Ishikawa (cell line): ENCODE measurements at regions not wholly inside any gene's neighbourhood (a gene's known extent, or its start where the extent isn't known, plus 50 kb on each side); places are given as distances from the start of the nearest gene placed in this dataset.

ENCODE experiments used
- CEBPB ChIP-seq: IDR thresholded peaks from 2 replicates; pipeline ENCODE4 v1.6.1; 2012
- CREB1 ChIP-seq: IDR thresholded peaks from 2 replicates; pipeline ENCODE4 v1.6.1; 2012; ENCODE audit warnings: low read depth
- EGR1 ChIP-seq: IDR thresholded peaks from 2 replicates; pipeline ENCODE4 v1.6.1; 2012
- EP300 ChIP-seq: IDR thresholded peaks from 2 replicates; pipeline ENCODE4 v1.6.1; 2012; ENCODE audit warnings: borderline replicate concordance
- FOXM1 ChIP-seq: IDR thresholded peaks from 2 replicates; pipeline ENCODE4 v1.6.1; 2012; ENCODE audit warnings: low read depth, borderline replicate concordance
- NFIC ChIP-seq: IDR thresholded peaks from 2 replicates; pipeline ENCODE4 v1.6.1; 2012
- RAD21 ChIP-seq: IDR thresholded peaks from 2 replicates; pipeline ENCODE4 v1.6.1; 2012; ENCODE audit warnings: low read depth
- REST ChIP-seq: IDR thresholded peaks from 2 replicates; pipeline ENCODE4 v1.6.1; 2012; ENCODE audit warnings: low read depth, mild to moderate bottlenecking
- TAF1 ChIP-seq: IDR thresholded peaks from 2 replicates; pipeline ENCODE4 v1.6.1; 2012; ENCODE audit warnings: low read depth, mild to moderate bottlenecking
- TEAD4 ChIP-seq: IDR thresholded peaks from 2 replicates; pipeline ENCODE4 v1.6.1; 2012
- YY1 ChIP-seq: IDR thresholded peaks from 2 replicates; pipeline ENCODE4 v1.6.1; 2012; ENCODE audit warnings: low read depth
- ZBTB7A ChIP-seq: IDR thresholded peaks from 2 replicates; pipeline ENCODE4 v1.6.1; 2012; ENCODE audit warnings: low read depth
- TF ChIP-seq, protein P1 (sequence below): IDR thresholded peaks from 2 replicates; pipeline ENCODE4 v1.6.1; 2012
- TF ChIP-seq, protein P2 (sequence below): IDR thresholded peaks from 2 replicates; pipeline ENCODE4 v1.6.1; 2012

GRCh38 chr14:43503508-43503907 is 1003.6 kb downstream of the FSCB start:
- TF ChIP-seq REST (no peak), ZBTB7A (no peak), TAF1 (no peak), RAD21 (peak; percentile 62), CEBPB (no peak), CREB1 (no peak), NFIC (no peak), EP300 (no peak), FOXM1 (no peak), TEAD4 (no peak), EGR1 (no peak), YY1 (no peak)
- TF ChIP-seq, protein P1, sequence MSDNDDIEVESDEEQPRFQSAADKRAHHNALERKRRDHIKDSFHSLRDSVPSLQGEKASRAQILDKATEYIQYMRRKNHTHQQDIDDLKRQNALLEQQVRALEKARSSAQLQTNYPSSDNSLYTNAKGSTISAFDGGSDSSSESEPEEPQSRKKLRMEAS = no peak
- TF ChIP-seq, protein P2, sequence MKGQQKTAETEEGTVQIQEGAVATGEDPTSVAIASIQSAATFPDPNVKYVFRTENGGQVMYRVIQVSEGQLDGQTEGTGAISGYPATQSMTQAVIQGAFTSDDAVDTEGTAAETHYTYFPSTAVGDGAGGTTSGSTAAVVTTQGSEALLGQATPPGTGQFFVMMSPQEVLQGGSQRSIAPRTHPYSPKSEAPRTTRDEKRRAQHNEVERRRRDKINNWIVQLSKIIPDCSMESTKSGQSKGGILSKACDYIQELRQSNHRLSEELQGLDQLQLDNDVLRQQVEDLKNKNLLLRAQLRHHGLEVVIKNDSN = no peak
